HEK293T (cell line): ENCODE measurements at regions not wholly inside any gene's neighbourhood (a gene's known extent, or its start where the extent isn't known, plus 50 kb on each side); places are given as distances from the start of the nearest gene placed in this dataset.
A peak's percentile ranks its signal among the peaks of the same experiment; 100 is the strongest.
"Not testable (repeated sequence)": the region's sequence is repeated elsewhere in the genome, so short reads cannot be mapped to it uniquely, and the experiment has no call there.

ENCODE experiments used
- CTCF ChIA-PET: fragments of 350-600 bp; formaldehyde crosslinking; extraction: SDS; loops from one replicate; lab custom pipeline; 2021; ENCODE audit warnings: antibody characterized with exemption, inconsistent platforms; lab: Yijun Ruan, JAX
- POLR2A ChIA-PET: fragments of 350-600 bp; formaldehyde crosslinking; extraction: SDS; loops from one replicate; lab custom pipeline; 2020; ENCODE audit warnings: antibody characterized with exemption, inconsistent platforms; lab: Yijun Ruan, JAX
- DNase-seq: peaks from one replicate; pipeline ENCODE4 v3.0.0; 2012; ENCODE audit warnings: mixed read lengths; ENCODE audit errors: extremely low spot score
- ARNT ChIP-seq: fragments of 450-650 bp; IDR thresholded peaks from 2 replicates; pipeline ENCODE4 v1.6.1; 2017; ENCODE audit warnings: mild to moderate bottlenecking
- BHLHE40 ChIP-seq: fragments of 450-650 bp; IDR thresholded peaks from 2 replicates; pipeline ENCODE4 v1.6.1; 2016; ENCODE audit warnings: mild to moderate bottlenecking, moderate library complexity, borderline replicate concordance
- CTBP1 ChIP-seq: fragments of 450-650 bp; IDR thresholded peaks from 2 replicates; pipeline ENCODE4 v1.6.1; 2016; ENCODE audit warnings: borderline replicate concordance
- ELF4 ChIP-seq: fragments of 450-650 bp; IDR thresholded peaks from 2 replicates; pipeline ENCODE4 v1.6.1; 2017; ENCODE audit warnings: antibody characterized with exemption
- FOXA1 ChIP-seq: fragments of 450-650 bp; IDR thresholded peaks from 2 replicates; pipeline ENCODE4 v1.6.1; 2016; ENCODE audit warnings: mild to moderate bottlenecking
- FOXK2 ChIP-seq: fragments of 450-650 bp; IDR thresholded peaks from 2 replicates; pipeline ENCODE4 v1.6.1; 2016; ENCODE audit warnings: mild to moderate bottlenecking
- FOXM1 ChIP-seq: fragments of 450-650 bp; IDR thresholded peaks from 2 replicates; pipeline ENCODE4 v1.6.1; 2017; ENCODE audit warnings: mild to moderate bottlenecking, borderline replicate concordance
- HDGF ChIP-seq: fragments of 450-650 bp; IDR thresholded peaks from 2 replicates; pipeline ENCODE4 v1.6.1; 2017; ENCODE audit warnings: antibody characterized with exemption, borderline replicate concordance
- L3MBTL2 ChIP-seq: fragments of 450-650 bp; conservative IDR thresholded peaks from 2 replicates; pipeline ENCODE4 v1.6.1; 2016; ENCODE audit warnings: mild to moderate bottlenecking
- LEF1 ChIP-seq: fragments of 450-650 bp; IDR thresholded peaks from 2 replicates; pipeline ENCODE4 v1.6.1; 2017; ENCODE audit warnings: mild to moderate bottlenecking, borderline replicate concordance
- NFRKB ChIP-seq: fragments of 450-650 bp; IDR thresholded peaks from 2 replicates; pipeline ENCODE4 v1.6.1; 2016; ENCODE audit warnings: mild to moderate bottlenecking, moderate library complexity
- SP1 ChIP-seq: fragments of 450-650 bp; IDR thresholded peaks from 2 replicates; pipeline ENCODE4 v1.6.1; 2017
- SUZ12 ChIP-seq: fragments of 450-650 bp; IDR thresholded peaks from 2 replicates; pipeline ENCODE4 v1.6.1; 2016; ENCODE audit warnings: mild to moderate bottlenecking
- TARDBP ChIP-seq: fragments of 450-650 bp; IDR thresholded peaks from 2 replicates; pipeline ENCODE4 v1.6.1; 2016
- ZNF384 ChIP-seq: fragments of 450-650 bp; IDR thresholded peaks from 2 replicates; pipeline ENCODE4 v1.6.1; 2016
- TF ChIP-seq, protein P1 (sequence below): fragments of 450-650 bp; IDR thresholded peaks from 2 replicates; pipeline ENCODE4 v1.6.1; 2016

GRCh38 chr6:159540883-159541282 lies 152.2 kb downstream of the SOD2 start:
- no peak for TF ChIP-seq FOXA1
- no peak for TF ChIP-seq SUZ12
- TF ChIP-seq, protein P1, sequence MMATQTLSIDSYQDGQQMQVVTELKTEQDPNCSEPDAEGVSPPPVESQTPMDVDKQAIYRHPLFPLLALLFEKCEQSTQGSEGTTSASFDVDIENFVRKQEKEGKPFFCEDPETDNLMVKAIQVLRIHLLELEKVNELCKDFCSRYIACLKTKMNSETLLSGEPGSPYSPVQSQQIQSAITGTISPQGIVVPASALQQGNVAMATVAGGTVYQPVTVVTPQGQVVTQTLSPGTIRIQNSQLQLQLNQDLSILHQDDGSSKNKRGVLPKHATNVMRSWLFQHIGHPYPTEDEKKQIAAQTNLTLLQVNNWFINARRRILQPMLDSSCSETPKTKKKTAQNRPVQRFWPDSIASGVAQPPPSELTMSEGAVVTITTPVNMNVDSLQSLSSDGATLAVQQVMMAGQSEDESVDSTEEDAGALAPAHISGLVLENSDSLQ = no peak
- no peak for TF ChIP-seq SP1
- TF ChIP-seq TARDBP = no peak
- TF ChIP-seq ARNT = no peak
- TF ChIP-seq L3MBTL2 = no peak
- no peak for TF ChIP-seq BHLHE40
- TF ChIP-seq NFRKB = no peak
- no peak for TF ChIP-seq ELF4
- no peak for TF ChIP-seq HDGF
- no peak for TF ChIP-seq LEF1
- TF ChIP-seq ZNF384 = no peak
- no peak for TF ChIP-seq CTBP1
- no peak for TF ChIP-seq FOXK2
- no peak for TF ChIP-seq FOXM1
- DNase-seq = no peak
- CTCF ChIA-PET = no interaction called here
- POLR2A ChIA-PET = no interaction called here

DNA sequence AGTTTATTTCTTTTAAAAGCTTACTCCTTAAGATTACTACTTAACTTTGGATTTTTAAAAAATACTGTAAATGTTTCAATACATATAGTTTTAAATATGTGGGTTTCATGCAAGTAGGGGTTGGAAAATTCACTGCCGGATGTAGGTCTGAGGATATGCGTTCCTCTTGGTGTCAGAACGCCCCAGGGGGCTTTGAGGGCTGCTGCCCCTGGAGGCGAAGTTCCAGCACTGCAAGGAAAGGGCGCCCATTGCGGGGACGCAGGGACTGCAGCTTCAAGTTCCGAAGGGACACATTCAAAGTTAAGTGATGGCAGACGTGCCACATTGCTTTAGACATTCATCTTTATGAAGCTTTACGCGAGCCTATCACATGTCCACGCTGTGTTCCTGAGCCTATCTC lies 152.9 kb downstream of the SOD2 start:
- no peak for TF ChIP-seq SUZ12
- TF ChIP-seq ZNF384 = no peak
- no peak for TF ChIP-seq TARDBP
- no peak for TF ChIP-seq SP1
- TF ChIP-seq NFRKB = no peak
- no peak for TF ChIP-seq ELF4
- no peak for TF ChIP-seq HDGF
- TF ChIP-seq, protein P1 = no peak
- no peak for TF ChIP-seq FOXM1
- TF ChIP-seq BHLHE40 = no peak
- TF ChIP-seq CTBP1 = no peak
- TF ChIP-seq FOXK2 = no peak
- POLR2A ChIA-PET = no interaction called here
- CTCF ChIA-PET = interaction anchor here (0.6 to 1.0 kb wide), 4 partner anchors 16 to 548 kb away, joined by 3 to 5 read pairs (median 4); no protein-coding TSS in a partner anchor
- DNase-seq = peak; percentile 80

- POLR2A ChIA-PET, CTCF ChIA-PET: not testable (repeated sequence)
Observed at GRCh38 chr6:159538031-159538430, 155.0 kb downstream of the SOD2 start.

DNA sequence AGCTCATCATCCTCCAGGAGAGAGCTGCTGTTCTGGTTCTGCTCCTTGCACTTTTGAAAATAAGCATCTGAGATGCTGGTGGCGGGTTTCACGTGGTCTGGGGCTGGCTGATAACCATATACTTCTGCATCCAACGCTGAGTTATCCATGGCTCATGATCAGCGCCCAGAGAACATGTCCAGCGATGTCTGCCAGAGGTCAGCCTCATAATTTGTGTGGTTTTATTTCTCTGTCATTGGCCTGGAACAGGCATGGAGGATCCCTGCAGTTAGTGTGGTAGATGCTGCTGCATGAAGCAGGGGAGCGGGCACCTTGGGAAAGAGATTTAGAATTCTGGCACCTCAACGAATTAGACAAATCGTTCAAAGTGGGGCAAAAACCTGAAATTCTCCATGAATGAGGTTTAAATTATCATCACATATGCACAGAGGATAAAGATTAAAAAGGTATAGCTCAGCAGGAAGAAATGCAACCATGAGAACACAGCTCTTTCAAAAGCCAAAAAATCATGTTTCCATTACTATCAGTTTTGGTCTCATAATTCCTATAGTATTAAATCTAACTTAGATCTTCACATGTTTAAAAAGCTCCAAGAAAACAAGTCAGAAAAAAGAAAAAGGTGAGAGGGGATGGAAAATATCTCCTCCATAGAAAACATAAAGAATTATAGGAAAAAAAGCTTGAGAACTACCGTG lies 157.2 kb downstream of the SOD2 start:
- no peak for DNase-seq
- POLR2A ChIA-PET = no interaction called here
- no peak for TF ChIP-seq TARDBP
- no peak for TF ChIP-seq ELF4
- TF ChIP-seq CTBP1 = no peak
- no peak for TF ChIP-seq SP1
- no peak for TF ChIP-seq NFRKB
- TF ChIP-seq HDGF = no peak
- TF ChIP-seq FOXM1 = no peak
- no peak for TF ChIP-seq ZNF384
- TF ChIP-seq BHLHE40 = no peak
- no peak for TF ChIP-seq FOXA1
- no peak for TF ChIP-seq L3MBTL2
- CTCF ChIA-PET = no interaction called here

More at GRCh38 chr6:159538031-159538430, 155.0 kb downstream of the SOD2 start:
- DNase-seq = not testable (repeated sequence)

- CTCF ChIA-PET = no interaction called here
- POLR2A ChIA-PET = no interaction called here
- TF ChIP-seq HDGF (no peak), ARNT (no peak), TARDBP (no peak), SUZ12 (no peak), LEF1 (no peak), BHLHE40 (no peak), L3MBTL2 (no peak)
- TF ChIP-seq, protein P1 = no peak
- no peak for DNase-seq
Observed at GRCh38 chr6:159533568-159533967, 159.5 kb downstream of the SOD2 start.

- ChIA-PET POLR2A (no interaction called here), CTCF (no interaction called here)
- DNase-seq = no peak
- TF ChIP-seq TARDBP (no peak), ARNT (no peak), FOXM1 (no peak)
- TF ChIP-seq, protein P1 = no peak
Observed at GRCh38 chr6:159533016-159533415, 160.0 kb downstream of the SOD2 start.
